ENCODE measurements at regions not wholly inside any gene's neighbourhood (a gene's known extent, or its start where the extent isn't known, plus 50 kb on each side); places are given as distances from the start of the nearest gene placed in this dataset.

DNA sequence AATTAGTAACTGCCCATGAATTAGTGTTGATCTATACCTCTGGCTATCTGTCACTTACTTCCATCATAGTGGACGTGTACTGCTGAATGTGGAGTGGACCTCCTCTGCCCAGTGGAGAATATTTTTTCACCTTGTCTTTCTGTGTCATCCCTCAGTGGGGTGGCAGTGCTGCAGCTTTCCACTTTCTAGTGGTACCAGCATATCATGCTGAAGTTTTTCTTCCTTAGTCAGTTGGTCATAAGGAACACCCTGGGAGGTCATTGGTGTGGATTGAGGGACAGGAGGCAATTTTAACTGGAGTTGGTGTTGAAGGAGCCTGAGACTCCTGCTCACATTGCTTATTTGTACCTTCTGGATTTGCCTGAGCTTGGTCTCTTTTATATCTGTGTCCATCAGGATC, 151.7 kb upstream of the ANKH start:
- Histone ChIP-seq H3K4me1 (ENCODE audit: control insufficient read depth, low read length) (no peaks in the 10 kb centered on the region), H3K4me3 (ENCODE audit: low read length) (no peak overlapping the region), H3K27me3 (ENCODE audit: control insufficient read depth, low read length) (peaks cover 5% of the 10 kb centered on the region; the same call in 1 of the 2 replicates), H3K9me3 (ENCODE audit: control insufficient read depth, insufficient read depth, low read length) (no peaks in the 10 kb centered on the region), H3K27ac (ENCODE audit: low read depth, low read length) (no peak overlapping the region), H4K20me1 (ENCODE audit: control insufficient read depth, insufficient read depth, low read depth, low read length) (no peaks in the 10 kb centered on the region), H3K4me2 (ENCODE audit: low read length) (no peak overlapping the region), H3K9me2 (replicated peaks; ENCODE audit: control insufficient read depth, low read length) (no peaks in the 10 kb centered on the region), H3F3A (ENCODE audit: control insufficient read depth, insufficient read depth) (no peaks in the 10 kb centered on the region), H3K36me3 (ENCODE audit: control insufficient read depth, low read length) (no peaks in the 10 kb centered on the region), H3K79me2 (ENCODE audit: control insufficient read depth, low read length) (no peaks in the 10 kb centered on the region)
- no peak for TF ChIP-seq EZH2phosphoT487 (IDR thresholded peaks at IDR 0.05; ENCODE audit: borderline replicate concordance, low read length)
- TF ChIP-seq, protein P1, sequence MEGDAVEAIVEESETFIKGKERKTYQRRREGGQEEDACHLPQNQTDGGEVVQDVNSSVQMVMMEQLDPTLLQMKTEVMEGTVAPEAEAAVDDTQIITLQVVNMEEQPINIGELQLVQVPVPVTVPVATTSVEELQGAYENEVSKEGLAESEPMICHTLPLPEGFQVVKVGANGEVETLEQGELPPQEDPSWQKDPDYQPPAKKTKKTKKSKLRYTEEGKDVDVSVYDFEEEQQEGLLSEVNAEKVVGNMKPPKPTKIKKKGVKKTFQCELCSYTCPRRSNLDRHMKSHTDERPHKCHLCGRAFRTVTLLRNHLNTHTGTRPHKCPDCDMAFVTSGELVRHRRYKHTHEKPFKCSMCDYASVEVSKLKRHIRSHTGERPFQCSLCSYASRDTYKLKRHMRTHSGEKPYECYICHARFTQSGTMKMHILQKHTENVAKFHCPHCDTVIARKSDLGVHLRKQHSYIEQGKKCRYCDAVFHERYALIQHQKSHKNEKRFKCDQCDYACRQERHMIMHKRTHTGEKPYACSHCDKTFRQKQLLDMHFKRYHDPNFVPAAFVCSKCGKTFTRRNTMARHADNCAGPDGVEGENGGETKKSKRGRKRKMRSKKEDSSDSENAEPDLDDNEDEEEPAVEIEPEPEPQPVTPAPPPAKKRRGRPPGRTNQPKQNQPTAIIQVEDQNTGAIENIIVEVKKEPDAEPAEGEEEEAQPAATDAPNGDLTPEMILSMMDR (IDR thresholded peaks at IDR 0.05; ENCODE audit: low read depth, low read length, poor library complexity, severe bottlenecking): no peak

DNA sequence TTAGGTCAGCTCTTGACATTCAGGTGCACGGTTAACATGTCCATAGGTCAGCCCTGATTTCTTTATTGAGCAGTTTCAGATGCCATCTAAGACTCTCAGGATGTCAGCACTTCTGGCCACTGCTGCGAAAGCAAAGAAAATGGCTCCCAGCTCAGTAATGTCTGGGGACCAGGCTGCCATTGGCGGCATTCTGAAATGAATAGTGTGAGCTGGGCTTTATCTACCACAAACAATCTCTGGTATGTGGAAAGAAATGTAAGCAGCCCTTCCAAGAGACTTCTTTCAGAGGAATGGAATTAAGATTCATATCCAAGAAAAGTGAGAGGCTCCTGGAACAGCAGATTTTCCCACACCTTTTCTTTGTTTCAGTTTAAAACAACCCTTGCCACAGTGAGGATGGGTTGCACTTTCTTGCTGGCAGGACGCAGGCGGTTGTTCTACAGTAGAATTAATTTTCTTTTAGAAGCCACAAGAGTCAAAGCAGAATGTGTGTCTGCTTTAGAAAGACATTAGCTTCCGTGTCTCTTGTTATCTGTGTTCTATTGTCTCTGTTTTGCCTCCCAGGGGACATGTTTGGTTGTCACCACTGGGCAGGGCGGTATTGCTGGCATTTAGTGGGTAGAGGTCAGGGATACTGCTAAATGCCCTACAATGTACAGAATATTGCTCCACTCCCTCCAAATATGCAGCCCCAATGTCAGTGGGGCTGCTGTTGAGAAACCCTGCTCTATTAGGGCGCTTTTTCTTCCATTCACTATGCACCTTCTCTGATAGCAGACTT, 149.9 kb upstream of the ANKH start:
- no peaks in the 10 kb centered on the region for H4K20me1 ChIP-seq (ENCODE audit: control insufficient read depth, insufficient read depth, low read depth, low read length)
- H3K4me1 ChIP-seq (ENCODE audit: control insufficient read depth, low read length): no peaks in the 10 kb centered on the region
- H3K9me2 ChIP-seq (replicated peaks; ENCODE audit: control insufficient read depth, low read length): no peaks in the 10 kb centered on the region
- H3K27me3 ChIP-seq (ENCODE audit: control insufficient read depth, low read length): peaks cover 5% of the 10 kb centered on the region; the same call in 1 of the 2 replicates
- no peak for TF ChIP-seq EZH2phosphoT487 (IDR thresholded peaks at IDR 0.05; ENCODE audit: borderline replicate concordance, low read length)
- no peaks in the 10 kb centered on the region for H3K9me3 ChIP-seq (ENCODE audit: control insufficient read depth, insufficient read depth, low read length)
- no peaks in the 10 kb centered on the region for H3F3A ChIP-seq (ENCODE audit: control insufficient read depth, insufficient read depth)
- no peaks in the 10 kb centered on the region for H3K79me2 ChIP-seq (ENCODE audit: control insufficient read depth, low read length)
- H3K36me3 ChIP-seq (ENCODE audit: control insufficient read depth, low read length): no peaks in the 10 kb centered on the region
- H3K27ac ChIP-seq (ENCODE audit: low read depth, low read length): no peak overlapping the region
- H3K4me2 ChIP-seq (ENCODE audit: low read length): no peak overlapping the region
- H3K4me3 ChIP-seq (ENCODE audit: low read length): no peak overlapping the region

DNA sequence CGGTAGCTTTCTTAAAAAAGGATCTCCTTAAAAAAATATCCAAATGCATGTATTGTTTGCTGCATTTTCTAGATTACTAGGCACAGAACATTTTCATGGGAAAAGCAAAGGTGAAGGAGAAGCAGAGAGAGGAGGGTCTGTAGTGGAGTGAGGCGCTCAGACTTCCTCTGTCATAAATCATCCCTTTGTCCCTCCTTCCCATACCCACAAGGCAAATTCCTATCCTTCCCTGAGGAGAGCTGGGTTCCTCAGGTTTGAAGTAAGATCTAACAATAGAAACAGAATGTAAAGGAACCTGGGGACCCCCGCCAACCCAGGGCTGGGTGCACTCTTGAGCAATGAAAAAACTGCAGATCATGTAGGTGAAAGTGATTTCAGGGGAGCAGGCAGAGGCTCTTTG, 149.2 kb upstream of the ANKH start:
- peaks cover 5% of the 10 kb centered on the region; the same call in 1 of the 2 replicates for H3K27me3 ChIP-seq (ENCODE audit: control insufficient read depth, low read length)
- H4K20me1 ChIP-seq (ENCODE audit: control insufficient read depth, insufficient read depth, low read depth, low read length): no peaks in the 10 kb centered on the region
- H3K27ac ChIP-seq (ENCODE audit: low read depth, low read length): no peak overlapping the region
- H3K9me3 ChIP-seq (ENCODE audit: control insufficient read depth, insufficient read depth, low read length): no peaks in the 10 kb centered on the region
- H3K4me1 ChIP-seq (ENCODE audit: control insufficient read depth, low read length): no peaks in the 10 kb centered on the region
- no peak overlapping the region for H3K4me3 ChIP-seq (ENCODE audit: low read length)
- no peaks in the 10 kb centered on the region for H3K36me3 ChIP-seq (ENCODE audit: control insufficient read depth, low read length)
- H3K79me2 ChIP-seq (ENCODE audit: control insufficient read depth, low read length): no peaks in the 10 kb centered on the region
- TF ChIP-seq, protein P1 (IDR thresholded peaks at IDR 0.05; ENCODE audit: low read depth, low read length, poor library complexity, severe bottlenecking): no peak
- TF ChIP-seq EZH2phosphoT487 (IDR thresholded peaks at IDR 0.05; ENCODE audit: borderline replicate concordance, low read length): no peak
- no peaks in the 10 kb centered on the region for H3F3A ChIP-seq (ENCODE audit: control insufficient read depth, insufficient read depth)
- H3K9me2 ChIP-seq (replicated peaks; ENCODE audit: control insufficient read depth, low read length): no peaks in the 10 kb centered on the region
- H3K4me2 ChIP-seq (ENCODE audit: low read length): no peak overlapping the region

DNA sequence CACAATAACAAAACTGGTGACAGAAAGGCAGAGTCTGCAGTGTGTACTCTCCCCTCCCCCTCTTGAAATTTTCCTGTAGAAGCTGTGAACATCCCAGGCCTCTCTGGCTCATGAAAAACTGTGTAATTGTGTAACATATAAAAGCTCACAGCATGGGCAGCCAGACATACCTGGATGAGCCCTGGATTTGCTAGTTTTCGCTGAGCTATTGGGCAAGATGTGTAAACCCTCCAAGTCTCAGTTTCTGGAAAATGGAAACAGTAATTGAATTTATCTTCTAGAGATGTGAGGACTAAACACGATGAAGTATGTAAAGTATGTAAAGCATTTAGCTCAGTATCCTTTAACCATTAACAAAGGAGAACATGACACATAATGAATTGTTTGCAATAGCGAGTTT, 143.2 kb upstream of the ANKH start:
- TF ChIP-seq, protein P1 (IDR thresholded peaks at IDR 0.05; ENCODE audit: low read depth, low read length, poor library complexity, severe bottlenecking): no peak
- no peak for TF ChIP-seq EZH2phosphoT487 (IDR thresholded peaks at IDR 0.05; ENCODE audit: borderline replicate concordance, low read length)
- H3K9me2 ChIP-seq (replicated peaks; ENCODE audit: control insufficient read depth, low read length): no peaks in the 10 kb centered on the region
- no peaks in the 10 kb centered on the region for H4K20me1 ChIP-seq (ENCODE audit: control insufficient read depth, insufficient read depth, low read depth, low read length)
- H3K4me3 ChIP-seq (ENCODE audit: low read length): no peak overlapping the region
- H3K27me3 ChIP-seq (ENCODE audit: control insufficient read depth, low read length): peaks cover 3% of the 10 kb centered on the region; the same call in 1 of the 2 replicates
- no peaks in the 10 kb centered on the region for H3F3A ChIP-seq (ENCODE audit: control insufficient read depth, insufficient read depth)
- H3K4me2 ChIP-seq (ENCODE audit: low read length): no peak overlapping the region
- no peaks in the 10 kb centered on the region for H3K4me1 ChIP-seq (ENCODE audit: control insufficient read depth, low read length)
- H3K79me2 ChIP-seq (ENCODE audit: control insufficient read depth, low read length): no peaks in the 10 kb centered on the region
- no peaks in the 10 kb centered on the region for H3K9me3 ChIP-seq (ENCODE audit: control insufficient read depth, insufficient read depth, low read length)
- no peaks in the 10 kb centered on the region for H3K36me3 ChIP-seq (ENCODE audit: control insufficient read depth, low read length)
- no peak overlapping the region for H3K27ac ChIP-seq (ENCODE audit: low read depth, low read length)

All from DOHH2 (cell line).